ENCODE measurements at regions not wholly inside any gene's neighbourhood (a gene's known extent, or its start where the extent isn't known, plus 50 kb on each side); places are given as distances from the start of the nearest gene placed in this dataset.
A peak's percentile ranks its signal among the peaks of the same experiment; 100 is the strongest.

DNA sequence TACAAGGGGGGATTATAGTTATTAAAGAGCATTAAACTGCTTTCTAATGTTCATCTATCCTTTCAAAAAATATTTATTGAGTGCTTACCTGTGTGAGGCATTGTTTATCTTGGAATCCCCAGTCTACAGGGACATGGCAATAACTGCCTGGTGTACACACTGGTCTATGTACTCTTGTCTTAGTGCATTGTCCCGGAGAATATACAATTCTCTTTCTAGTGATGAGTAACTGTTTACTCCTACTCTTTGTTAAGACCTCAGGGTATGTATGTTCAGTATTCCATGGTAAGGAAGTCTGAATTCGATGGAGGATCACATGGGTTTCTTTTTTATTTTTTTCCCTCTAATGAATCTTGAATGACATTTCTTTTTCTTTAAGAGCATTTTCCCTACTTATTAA is 772.4 kb upstream of the NR2F2 start (continued):
- TF ChIP-seq ZNF565 (CRISPR knock-in tag; conservative IDR thresholded peaks at IDR 0.05; ENCODE audit: low read depth) (no peak), TCF4 (CRISPR knock-in tag; IDR thresholded peaks at IDR 0.05; ENCODE audit: borderline replicate concordance) (no peak), BACH2 (CRISPR knock-in tag; IDR thresholded peaks at IDR 0.05; ENCODE audit: borderline replicate concordance) (no peak)

DNA sequence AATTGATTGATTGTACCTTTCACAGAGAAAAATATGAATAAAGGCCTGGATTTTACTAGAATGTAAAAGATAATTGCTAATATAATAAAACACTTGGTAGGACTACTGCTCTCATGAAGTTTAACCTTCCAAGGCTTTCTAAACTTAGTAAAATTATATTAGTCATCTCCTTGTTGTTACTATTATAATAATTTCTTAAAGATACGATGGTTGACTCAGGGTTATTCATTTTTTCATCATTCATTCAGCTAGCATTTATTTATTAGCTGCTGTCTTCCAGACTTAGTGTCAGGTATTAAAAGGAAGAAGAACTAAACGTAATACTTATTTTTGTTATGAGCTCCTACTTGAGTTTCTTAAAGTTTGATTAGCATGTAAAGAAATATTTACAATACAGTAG is 771.6 kb upstream of the NR2F2 start:
- TF ChIP-seq, protein P1, sequence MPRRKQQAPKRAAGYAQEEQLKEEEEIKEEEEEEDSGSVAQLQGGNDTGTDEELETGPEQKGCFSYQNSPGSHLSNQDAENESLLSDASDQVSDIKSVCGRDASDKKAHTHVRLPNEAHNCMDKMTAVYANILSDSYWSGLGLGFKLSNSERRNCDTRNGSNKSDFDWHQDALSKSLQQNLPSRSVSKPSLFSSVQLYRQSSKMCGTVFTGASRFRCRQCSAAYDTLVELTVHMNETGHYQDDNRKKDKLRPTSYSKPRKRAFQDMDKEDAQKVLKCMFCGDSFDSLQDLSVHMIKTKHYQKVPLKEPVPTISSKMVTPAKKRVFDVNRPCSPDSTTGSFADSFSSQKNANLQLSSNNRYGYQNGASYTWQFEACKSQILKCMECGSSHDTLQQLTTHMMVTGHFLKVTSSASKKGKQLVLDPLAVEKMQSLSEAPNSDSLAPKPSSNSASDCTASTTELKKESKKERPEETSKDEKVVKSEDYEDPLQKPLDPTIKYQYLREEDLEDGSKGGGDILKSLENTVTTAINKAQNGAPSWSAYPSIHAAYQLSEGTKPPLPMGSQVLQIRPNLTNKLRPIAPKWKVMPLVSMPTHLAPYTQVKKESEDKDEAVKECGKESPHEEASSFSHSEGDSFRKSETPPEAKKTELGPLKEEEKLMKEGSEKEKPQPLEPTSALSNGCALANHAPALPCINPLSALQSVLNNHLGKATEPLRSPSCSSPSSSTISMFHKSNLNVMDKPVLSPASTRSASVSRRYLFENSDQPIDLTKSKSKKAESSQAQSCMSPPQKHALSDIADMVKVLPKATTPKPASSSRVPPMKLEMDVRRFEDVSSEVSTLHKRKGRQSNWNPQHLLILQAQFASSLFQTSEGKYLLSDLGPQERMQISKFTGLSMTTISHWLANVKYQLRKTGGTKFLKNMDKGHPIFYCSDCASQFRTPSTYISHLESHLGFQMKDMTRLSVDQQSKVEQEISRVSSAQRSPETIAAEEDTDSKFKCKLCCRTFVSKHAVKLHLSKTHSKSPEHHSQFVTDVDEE (CRISPR knock-in tag; IDR thresholded peaks at IDR 0.05), result no peak
- TF ChIP-seq, protein P2, sequence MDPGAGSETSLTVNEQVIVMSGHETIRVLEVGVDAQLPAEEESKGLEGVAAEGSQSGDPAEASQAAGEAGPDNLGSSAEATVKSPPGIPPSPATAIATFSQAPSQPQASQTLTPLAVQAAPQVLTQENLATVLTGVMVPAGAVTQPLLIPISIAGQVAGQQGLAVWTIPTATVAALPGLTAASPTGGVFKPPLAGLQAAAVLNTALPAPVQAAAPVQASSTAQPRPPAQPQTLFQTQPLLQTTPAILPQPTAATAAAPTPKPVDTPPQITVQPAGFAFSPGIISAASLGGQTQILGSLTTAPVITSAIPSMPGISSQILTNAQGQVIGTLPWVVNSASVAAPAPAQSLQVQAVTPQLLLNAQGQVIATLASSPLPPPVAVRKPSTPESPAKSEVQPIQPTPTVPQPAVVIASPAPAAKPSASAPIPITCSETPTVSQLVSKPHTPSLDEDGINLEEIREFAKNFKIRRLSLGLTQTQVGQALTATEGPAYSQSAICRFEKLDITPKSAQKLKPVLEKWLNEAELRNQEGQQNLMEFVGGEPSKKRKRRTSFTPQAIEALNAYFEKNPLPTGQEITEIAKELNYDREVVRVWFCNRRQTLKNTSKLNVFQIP (CRISPR knock-in tag; IDR thresholded peaks at IDR 0.05; ENCODE audit: borderline replicate concordance, low read depth), result no peak
- no peak for TF ChIP-seq TOX (CRISPR knock-in tag; IDR thresholded peaks at IDR 0.05; ENCODE audit: borderline replicate concordance)
- no peak for TF ChIP-seq GLIS3 (CRISPR knock-in tag; IDR thresholded peaks at IDR 0.05)
- TF ChIP-seq ZNF70 (CRISPR knock-in tag; IDR thresholded peaks at IDR 0.05), result no peak
- no peak for TF ChIP-seq ESRRG (CRISPR knock-in tag; IDR thresholded peaks at IDR 0.05)
- TF ChIP-seq OSR1 (CRISPR knock-in tag; IDR thresholded peaks at IDR 0.05), result no peak
- TF ChIP-seq SNAI2 (CRISPR knock-in tag; IDR thresholded peaks at IDR 0.05), result no peak
- TF ChIP-seq ZFP30 (CRISPR knock-in tag; IDR thresholded peaks at IDR 0.05), result no peak
- no peak for TF ChIP-seq TCF4 (CRISPR knock-in tag; IDR thresholded peaks at IDR 0.05; ENCODE audit: borderline replicate concordance)
- TF ChIP-seq ZC3H10 (CRISPR knock-in tag; IDR thresholded peaks at IDR 0.05), result no peak
- no peak for ATAC-seq

DNA sequence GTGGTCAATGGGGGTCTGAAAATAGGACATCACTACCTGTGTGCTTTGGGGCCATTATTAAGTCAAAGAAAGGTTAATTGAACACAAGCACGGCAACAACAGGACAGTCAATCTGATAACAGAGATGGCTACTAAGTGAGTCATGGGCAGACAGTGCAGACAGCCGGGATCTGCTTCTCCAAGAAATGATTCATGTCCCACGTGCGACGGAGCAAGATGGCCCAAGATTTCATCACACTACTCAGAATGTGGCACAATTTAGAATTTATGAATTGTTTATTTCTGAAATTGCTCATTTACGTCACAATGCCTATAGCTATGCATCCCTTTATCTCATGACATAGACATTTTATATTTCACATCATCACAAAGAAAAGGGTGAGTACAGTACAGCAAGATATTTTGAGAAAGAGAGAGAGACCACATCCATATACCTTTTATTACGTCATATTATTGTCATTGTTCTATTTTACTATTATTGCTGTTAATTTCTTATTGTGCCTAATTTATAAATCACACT is 770.6 kb upstream of the NR2F2 start:
- TF ChIP-seq, protein P2 (CRISPR knock-in tag; IDR thresholded peaks at IDR 0.05; ENCODE audit: borderline replicate concordance, low read depth), result 0 out of 2 replicates have a peak, but pooled peaks have one; percentile 45
- no peak for TF ChIP-seq ZNF70 (CRISPR knock-in tag; IDR thresholded peaks at IDR 0.05)
- peak; percentile 72 for TF ChIP-seq ISL1 (CRISPR knock-in tag; IDR thresholded peaks at IDR 0.05)
- TF ChIP-seq TCF4 (CRISPR knock-in tag; IDR thresholded peaks at IDR 0.05; ENCODE audit: borderline replicate concordance), result no peak
- TF ChIP-seq, protein P3, sequence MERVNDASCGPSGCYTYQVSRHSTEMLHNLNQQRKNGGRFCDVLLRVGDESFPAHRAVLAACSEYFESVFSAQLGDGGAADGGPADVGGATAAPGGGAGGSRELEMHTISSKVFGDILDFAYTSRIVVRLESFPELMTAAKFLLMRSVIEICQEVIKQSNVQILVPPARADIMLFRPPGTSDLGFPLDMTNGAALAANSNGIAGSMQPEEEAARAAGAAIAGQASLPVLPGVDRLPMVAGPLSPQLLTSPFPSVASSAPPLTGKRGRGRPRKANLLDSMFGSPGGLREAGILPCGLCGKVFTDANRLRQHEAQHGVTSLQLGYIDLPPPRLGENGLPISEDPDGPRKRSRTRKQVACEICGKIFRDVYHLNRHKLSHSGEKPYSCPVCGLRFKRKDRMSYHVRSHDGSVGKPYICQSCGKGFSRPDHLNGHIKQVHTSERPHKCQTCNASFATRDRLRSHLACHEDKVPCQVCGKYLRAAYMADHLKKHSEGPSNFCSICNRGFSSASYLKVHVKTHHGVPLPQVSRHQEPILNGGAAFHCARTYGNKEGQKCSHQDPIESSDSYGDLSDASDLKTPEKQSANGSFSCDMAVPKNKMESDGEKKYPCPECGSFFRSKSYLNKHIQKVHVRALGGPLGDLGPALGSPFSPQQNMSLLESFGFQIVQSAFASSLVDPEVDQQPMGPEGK (CRISPR knock-in tag; IDR thresholded peaks at IDR 0.05; ENCODE audit: borderline replicate concordance), result 0 out of 2 replicates have a peak, but pooled peaks have one; percentile 37
- no peak for TF ChIP-seq ZNF565 (CRISPR knock-in tag; conservative IDR thresholded peaks at IDR 0.05; ENCODE audit: low read depth)
- peak; percentile 65; the same call in 1 of the 2 replicates for TF ChIP-seq ZFP3 (CRISPR knock-in tag; IDR thresholded peaks at IDR 0.05)
- peak; percentile 89 for ATAC-seq

DNA sequence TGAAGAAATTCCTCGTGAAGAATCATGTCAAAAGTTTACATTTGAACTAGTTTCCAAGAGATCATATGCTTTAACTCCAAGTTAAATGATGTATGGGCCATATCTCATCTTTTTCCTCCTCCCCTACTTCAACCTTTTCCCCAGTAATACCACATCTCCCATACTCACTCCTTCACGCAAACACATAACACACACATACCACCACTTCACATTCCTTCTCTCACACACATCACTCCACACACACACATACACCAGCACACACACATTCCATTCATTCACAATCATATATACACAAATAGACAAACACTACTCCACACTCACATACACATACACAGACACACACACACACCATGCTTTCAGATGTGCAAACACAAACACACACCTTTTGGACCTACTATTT is 769.0 kb upstream of the NR2F2 start:
- TF ChIP-seq, protein P1 (CRISPR knock-in tag; IDR thresholded peaks at IDR 0.05), result no peak
- TF ChIP-seq PPARA (CRISPR knock-in tag; IDR thresholded peaks at IDR 0.05; ENCODE audit: borderline replicate concordance), result no peak
- TF ChIP-seq CSDC2 (CRISPR knock-in tag; IDR thresholded peaks at IDR 0.05), result no peak
- no peak for TF ChIP-seq ISL1 (CRISPR knock-in tag; IDR thresholded peaks at IDR 0.05)
- no peak for TF ChIP-seq ZNF70 (CRISPR knock-in tag; IDR thresholded peaks at IDR 0.05)
- TF ChIP-seq, protein P4, sequence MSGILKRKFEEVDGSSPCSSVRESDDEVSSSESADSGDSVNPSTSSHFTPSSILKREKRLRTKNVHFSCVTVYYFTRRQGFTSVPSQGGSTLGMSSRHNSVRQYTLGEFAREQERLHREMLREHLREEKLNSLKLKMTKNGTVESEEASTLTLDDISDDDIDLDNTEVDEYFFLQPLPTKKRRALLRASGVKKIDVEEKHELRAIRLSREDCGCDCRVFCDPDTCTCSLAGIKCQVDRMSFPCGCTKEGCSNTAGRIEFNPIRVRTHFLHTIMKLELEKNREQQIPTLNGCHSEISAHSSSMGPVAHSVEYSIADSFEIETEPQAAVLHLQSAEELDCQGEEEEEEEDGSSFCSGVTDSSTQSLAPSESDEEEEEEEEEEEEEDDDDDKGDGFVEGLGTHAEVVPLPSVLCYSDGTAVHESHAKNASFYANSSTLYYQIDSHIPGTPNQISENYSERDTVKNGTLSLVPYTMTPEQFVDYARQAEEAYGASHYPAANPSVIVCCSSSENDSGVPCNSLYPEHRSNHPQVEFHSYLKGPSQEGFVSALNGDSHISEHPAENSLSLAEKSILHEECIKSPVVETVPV (CRISPR knock-in tag; IDR thresholded peaks at IDR 0.05), result no peak
- no peak for TF ChIP-seq ZNF565 (CRISPR knock-in tag; conservative IDR thresholded peaks at IDR 0.05; ENCODE audit: low read depth)
- TF ChIP-seq ZFP30 (CRISPR knock-in tag; IDR thresholded peaks at IDR 0.05), result no peak
- no peak for TF ChIP-seq BACH2 (CRISPR knock-in tag; IDR thresholded peaks at IDR 0.05; ENCODE audit: borderline replicate concordance)
- no peak for TF ChIP-seq TOX (CRISPR knock-in tag; IDR thresholded peaks at IDR 0.05; ENCODE audit: borderline replicate concordance)
- no peak for TF ChIP-seq ARNTL (CRISPR knock-in tag; IDR thresholded peaks at IDR 0.05; ENCODE audit: borderline replicate concordance, low read depth)
- TF ChIP-seq, protein P5, sequence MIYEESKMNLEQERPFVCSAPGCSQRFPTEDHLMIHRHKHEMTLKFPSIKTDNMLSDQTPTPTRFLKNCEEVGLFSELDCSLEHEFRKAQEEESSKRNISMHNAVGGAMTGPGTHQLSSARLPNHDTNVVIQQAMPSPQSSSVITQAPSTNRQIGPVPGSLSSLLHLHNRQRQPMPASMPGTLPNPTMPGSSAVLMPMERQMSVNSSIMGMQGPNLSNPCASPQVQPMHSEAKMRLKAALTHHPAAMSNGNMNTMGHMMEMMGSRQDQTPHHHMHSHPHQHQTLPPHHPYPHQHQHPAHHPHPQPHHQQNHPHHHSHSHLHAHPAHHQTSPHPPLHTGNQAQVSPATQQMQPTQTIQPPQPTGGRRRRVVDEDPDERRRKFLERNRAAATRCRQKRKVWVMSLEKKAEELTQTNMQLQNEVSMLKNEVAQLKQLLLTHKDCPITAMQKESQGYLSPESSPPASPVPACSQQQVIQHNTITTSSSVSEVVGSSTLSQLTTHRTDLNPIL (CRISPR knock-in tag; IDR thresholded peaks at IDR 0.05; ENCODE audit: low read depth), result no peak
- no peak for ATAC-seq

Measured in SK-N-SH treated with all-trans-retinoic acid at 6 μM for 48 hours (cell line).